Heart left ventricle (tissue), 13 donors: ENCODE measurements at regions not wholly inside any gene's neighbourhood (a gene's known extent, or its start where the extent isn't known, plus 50 kb on each side); places are given as distances from the start of the nearest gene placed in this dataset.

ENCODE experiments used
- CTCF ChIP-seq, 12 donors: fragments of 200-600 bp; sonication (generic) in 4 of 12; IDR thresholded peaks; one replicate each; pipeline versions ENCODE4 v1.5.0 to v1.8.0; 2018 to 2022; ENCODE audit warnings: antibody characterized with exemption in 12 of 12, mild to moderate bottlenecking in 5 of 12
- POLR2A ChIP-seq, 2 donors: fragments of 450-650 bp; IDR thresholded peaks; one replicate each; pipeline ENCODE4 v1.6.1; 2017; ENCODE audit warnings: antibody characterized with exemption in 2 of 2, mild to moderate bottlenecking in 2 of 2, moderate library complexity in 2 of 2
- donor health status: ischemic (EF 13 %, LVEDD 7.1; RV severe dilation, severe dysfunction).
- donor health status: DM: no; HTN: yes; CAD: no.
- donor health status: DM: no; HTN: no; CAD: no.
- donor health status: ischemic (EF 25% LVEDD 6.9; RV normal size, moderate dysfunction).
- donor health status: ischemic (EF 25% LVEDD 5.7; RV mildly dilated, moderate dysfunction).
- donor health status: ischemic (EF 35%, LVEDD 5.7; RV mildly dilated, moderate dysfunction).
- donor health status: nonischemic (EF 11% LVEDD 7.7; RV severe dilation, severe dysfunction).
- donor health status: DM: yes; HTN: yes; CAD: no.
- donor health status: PGD.
- donor health status: ischemic (EF 29% LVEDD 5.4; RV normal size, mild dysfunction).
- donor health status: nonischemic (EF 23%, LVEDD 6.1; RV moderate dilation, normal function).

DNA sequence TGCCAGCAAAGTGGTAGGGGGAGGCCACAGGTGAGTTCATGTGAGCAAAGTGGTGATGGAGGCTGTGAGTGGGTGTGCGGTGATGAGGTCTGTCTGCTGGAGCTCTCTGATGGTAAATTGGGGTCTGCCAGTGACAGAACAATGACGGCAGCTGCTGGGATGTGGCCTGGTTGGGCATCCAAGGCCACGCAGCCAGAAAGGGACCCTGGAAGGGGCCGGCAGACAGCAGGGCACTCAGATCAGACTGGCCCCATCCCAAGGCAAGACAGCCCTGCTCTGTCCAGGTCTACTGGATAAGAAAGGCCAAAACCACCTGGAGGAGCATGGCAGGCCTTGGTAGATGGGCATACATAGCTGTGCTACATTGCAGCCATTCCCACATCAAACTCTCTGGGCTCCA, 412.9 kb upstream of the RGMB start:
- TF ChIP-seq CTCF (IDR thresholded peaks at IDR 0.05) (no peak), POLR2A (IDR thresholded peaks at IDR 0.05) (no peak)
